T follicular helper cell (primary cell): ENCODE measurements at regions not wholly inside any gene's neighbourhood (a gene's known extent, or its start where the extent isn't known, plus 50 kb on each side); places are given as distances from the start of the nearest gene placed in this dataset.

Experiments
- DNase-seq: peaks from one replicate; pipeline ENCODE4 v3.0.0-alpha.2; 2020; ENCODE audit warnings: low read depth

- no peak for DNase-seq
Observed at GRCh38 chr18:47334966-47335365, 83.5 kb upstream of the SKOR2 start.

- DNase-seq: no peak
Observed at GRCh38 chr18:47333926-47334635, 82.6 kb upstream of the SKOR2 start.

GRCh38 chr18:47331641-47332040, 80.2 kb upstream of the SKOR2 start:
- DNase-seq: no peak

GRCh38 chr18:47331026-47331425, 79.6 kb upstream of the SKOR2 start:
- DNase-seq: no peak

- DNase-seq: no peak
Observed at GRCh38 chr18:47323158-47323557, 71.7 kb upstream of the SKOR2 start.

- no peak for DNase-seq
Observed at GRCh38 chr18:47321815-47322214, 70.4 kb upstream of the SKOR2 start.

- no peak for DNase-seq
Observed at GRCh38 chr18:47317824-47318508, 66.5 kb upstream of the SKOR2 start.

- DNase-seq: no peak
Observed at GRCh38 chr18:47316924-47317323, 65.5 kb upstream of the SKOR2 start.

- DNase-seq: no peak
Observed at GRCh38 chr18:47313901-47314300, 62.4 kb upstream of the SKOR2 start.

- no peak for DNase-seq
Observed at GRCh38 chr18:47311585-47311984, 60.1 kb upstream of the SKOR2 start.
